HG02588 (cell line): ENCODE measurements at regions not wholly inside any gene's neighbourhood (a gene's known extent, or its start where the extent isn't known, plus 50 kb on each side); places are given as distances from the start of the nearest gene placed in this dataset.
"Not testable (repeated sequence)": the region's sequence is repeated elsewhere in the genome, so short reads cannot be mapped to it uniquely, and the experiment has no call there.

Experiments used
- ATAC-seq: cut with Tn5 transposase; IDR thresholded peaks from one replicate; pipeline ENCODE4 v1.9.1; 2021; ENCODE audit warnings: mild to moderate bottlenecking, moderate library complexity; ENCODE audit not compliant: unreplicated experiment

DNA sequence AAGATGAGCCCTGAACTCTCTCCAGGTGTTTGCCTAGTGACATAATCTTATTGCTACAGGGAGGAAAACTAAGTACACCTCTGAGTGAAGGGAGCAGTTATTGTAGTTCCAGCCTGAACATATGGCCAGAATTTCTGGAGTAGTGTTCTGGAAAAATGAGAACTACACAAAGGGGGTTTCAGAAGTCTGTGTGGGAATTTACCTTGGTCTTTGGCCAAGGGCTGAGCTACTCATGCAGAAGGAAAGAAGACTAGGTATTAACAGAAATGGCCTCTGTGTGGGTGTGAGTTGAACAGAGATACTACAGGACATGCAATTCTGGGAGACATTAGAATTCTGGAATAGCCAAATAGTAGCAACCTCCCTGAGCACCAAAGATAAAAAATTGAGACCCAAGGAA is 1009.7 kb upstream of the GJE1 start:
- no peak for ATAC-seq

DNA sequence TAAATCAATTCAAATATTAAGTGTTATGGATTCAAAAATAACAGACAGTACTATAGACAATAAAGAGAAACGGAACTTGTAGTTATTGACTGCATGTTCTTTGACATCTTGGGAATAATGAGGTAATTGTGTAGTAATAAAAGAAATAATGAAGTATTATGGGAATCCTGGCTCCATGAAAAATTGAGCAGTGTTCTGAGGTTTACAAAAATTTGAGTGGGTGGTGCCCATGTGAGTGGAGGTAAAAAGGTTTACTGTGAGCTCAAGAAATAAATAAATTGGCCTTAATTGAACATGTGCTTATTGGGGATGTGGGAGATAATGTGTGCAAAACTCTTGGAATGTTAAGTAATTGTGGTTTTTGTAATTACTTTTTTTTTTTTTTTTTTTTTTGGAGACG is 1013.7 kb upstream of the GJE1 start:
- no peak for ATAC-seq

DNA sequence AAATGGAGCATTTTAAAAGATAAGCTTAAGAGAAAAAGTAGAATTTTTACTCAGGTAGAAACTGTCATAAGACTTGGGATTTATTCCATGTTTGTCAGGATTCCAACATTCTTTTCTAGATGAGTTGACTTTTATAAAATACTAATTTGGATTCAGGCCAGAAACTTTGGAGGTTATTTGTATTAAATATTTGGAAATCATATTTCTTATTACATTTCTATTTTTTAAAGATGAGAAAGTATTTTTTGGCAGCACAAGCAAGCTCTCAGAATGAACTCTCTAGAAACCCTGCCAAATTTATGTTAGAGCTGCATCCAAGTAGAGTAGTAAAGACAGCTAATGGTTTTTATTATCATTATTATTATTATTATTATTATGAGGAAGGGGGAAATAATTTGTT is 1014.9 kb upstream of the GJE1 start:
- no peak for ATAC-seq

DNA sequence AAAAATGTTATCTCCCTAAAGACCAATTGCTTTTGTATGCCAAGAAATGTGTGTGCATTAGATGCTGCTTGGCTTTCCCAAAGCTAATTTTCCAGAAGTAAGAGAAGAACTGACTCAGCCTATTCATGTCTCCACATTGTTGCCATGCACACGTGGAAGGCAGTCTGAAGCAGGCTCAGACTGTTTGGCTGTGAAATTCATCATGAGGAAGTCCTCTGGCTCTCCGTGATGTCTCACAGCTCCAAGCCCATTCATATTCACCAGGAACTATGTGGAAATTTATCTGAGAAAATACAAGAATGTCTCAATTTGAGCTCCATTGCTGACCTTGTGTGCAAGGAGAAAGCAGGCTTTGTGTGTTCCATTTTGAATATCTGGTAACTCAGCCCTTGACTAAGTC is 1022.2 kb upstream of the GJE1 start:
- ATAC-seq, result no peak

DNA sequence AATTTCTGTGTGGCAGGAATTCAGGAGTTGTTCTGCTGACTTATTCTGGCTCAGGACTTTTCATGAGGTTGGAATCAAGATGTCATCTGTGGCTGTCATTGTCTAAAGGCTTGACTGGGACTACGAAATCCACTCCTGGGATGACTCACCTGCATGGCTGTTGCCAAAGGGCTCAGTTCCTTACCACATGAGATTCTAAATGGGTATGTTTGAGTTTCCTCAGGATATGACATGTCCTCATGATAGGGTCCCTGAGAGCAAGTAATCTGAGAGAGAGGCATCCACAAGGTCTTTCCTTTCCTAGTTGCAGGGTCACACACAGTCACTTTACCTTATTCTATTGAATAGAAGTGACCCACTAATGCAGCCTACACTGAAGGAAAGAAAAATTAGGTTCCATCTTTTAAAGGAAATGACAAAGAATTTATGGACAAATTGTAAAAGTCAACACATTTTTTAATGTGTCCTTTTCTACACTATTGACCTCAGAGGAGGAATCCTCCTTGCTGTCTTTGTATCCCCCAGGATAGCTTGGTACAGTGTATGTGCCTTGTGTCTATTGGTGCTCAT is 1025.0 kb upstream of the GJE1 start:
- no peak for ATAC-seq

DNA sequence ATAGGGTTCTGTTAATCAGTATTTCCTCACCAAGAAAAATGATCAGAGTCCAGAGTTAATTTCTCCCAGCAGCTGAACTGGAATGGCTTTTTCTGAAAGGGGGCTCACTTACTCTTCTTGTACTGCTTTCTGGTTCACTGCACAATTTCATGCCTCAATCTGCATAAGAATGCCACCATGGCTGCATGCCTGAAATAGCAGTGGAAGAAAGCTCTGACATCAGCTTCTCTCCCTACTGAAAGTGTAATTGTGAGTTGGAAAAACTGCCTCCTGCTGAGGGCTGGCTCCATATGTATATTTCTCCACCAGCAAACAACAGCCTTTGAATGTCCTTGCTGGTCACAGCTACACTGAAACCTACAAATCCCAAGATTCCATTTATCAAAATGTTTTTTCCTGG is 1027.2 kb upstream of the GJE1 start:
- no peak for ATAC-seq

DNA sequence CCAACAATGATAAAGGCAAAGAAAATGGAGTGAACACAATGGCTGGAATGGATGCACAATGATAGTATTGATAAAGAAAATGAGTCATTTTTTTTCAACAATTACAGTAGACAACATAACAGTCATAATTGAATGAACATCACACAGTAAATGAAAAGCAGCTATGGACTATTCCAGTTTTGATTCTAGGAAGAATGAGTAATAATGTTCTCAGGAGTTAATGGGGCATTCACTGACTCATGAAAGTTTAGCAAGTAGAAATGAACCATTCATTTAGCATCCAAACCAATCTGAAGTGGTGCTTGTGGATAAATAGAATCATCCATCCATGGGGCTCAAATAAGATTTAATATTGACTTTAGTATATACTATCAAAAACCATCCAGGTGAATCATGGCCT is 1029.5 kb upstream of the GJE1 start:
- no peak for ATAC-seq

DNA sequence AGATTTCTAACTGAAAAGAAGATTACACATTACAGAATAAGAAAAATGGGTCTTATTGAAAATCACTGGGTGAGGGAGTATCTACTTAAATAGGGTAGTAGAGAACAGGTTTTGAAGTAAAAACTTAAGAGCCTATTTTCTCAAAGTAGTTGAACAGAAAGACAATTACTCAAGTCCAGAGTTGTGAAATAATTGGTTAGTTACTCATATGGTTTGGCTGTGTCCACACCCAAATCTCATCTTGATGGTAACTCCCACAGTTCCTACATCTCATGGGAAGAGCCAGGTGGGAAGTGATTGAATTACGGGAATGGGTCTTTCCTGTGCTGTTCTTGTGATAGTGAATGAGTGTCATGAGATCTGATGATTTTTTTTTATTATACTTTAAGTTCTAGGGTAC is 1035.3 kb upstream of the GJE1 start:
- no peak for ATAC-seq

DNA sequence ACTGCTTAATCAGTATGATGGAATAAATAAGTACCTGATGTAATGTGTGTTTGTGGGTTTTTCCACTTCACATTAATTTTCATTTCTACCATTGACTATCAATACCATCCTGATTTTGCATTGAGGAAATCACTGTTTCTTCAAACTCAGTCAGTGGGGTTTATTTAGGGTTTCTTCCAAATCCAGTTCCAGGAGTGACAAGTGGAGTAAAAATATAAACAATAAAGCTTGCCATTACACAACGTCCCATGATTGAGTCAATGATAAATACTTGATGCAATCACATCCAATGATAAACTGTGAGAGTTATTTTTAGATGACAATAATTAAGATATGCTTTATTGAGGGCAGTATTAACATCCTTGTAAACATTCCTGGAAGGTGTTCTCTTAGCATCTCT is 1037.4 kb upstream of the GJE1 start:
- ATAC-seq, result no peak

DNA sequence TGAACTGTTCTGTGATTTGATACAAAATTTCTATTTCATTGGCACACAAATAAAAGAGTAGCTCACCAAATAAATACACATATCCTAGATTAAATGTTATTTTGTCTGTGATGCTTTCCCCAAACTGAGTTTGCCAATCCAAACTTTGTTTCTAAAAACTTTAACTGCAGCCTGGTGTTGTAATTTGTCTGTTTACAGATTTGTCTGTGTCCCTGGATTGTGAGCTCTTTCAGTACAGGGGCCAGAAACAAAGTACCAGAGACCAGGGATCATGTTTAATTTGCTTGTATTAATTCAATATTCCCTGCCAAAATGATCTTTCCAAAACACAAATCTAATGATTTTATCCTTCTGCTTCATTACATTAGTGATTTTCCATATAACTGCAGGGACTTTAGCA is 1044.6 kb upstream of the GJE1 start:
- ATAC-seq, result no peak

DNA sequence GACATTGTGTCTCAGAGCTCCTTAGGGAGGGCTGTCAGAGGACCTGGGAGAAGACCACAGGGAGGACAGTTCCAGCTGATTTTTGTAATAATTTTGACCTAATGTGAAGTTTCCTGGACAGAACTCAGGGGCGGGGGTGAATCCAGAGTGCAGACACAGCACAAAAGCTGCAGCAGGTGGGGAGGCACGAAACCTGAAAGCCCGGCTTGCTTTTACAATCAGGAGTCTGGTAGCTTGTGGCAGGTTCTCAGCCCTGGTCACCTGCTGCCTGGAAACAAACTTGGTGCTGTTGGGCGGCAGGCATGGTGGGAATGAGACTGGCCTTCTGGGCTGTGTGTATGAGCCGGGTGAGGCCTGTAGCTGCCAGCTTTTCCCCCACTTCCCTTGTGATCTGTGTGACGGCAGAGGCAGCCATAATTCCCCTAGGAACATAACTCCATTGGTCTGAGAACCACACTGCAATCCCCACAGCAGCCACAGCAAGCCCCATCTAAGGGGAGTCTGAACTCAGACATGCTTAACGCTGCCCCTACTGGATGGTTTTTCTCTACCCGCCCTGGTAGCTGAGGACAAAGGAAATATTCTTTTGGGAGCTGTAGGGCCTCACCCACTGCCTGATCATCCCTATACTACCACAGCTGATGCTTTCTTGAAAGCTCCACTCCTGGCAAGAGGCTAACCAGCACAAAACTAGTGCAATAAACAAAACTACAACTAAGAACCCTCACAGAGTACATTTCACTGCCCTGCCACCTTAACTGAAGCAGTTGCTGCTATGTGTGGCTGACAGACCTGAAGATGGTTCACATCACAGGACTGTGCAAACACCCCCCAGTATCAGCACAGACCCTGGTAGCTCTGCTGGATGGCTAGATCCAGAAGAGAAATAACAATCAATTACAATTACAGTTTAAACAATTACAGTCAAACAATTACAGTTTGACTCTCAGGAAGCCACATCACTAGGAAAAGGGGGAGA is 1055.1 kb upstream of the GJE1 start:
- no peak for ATAC-seq

DNA sequence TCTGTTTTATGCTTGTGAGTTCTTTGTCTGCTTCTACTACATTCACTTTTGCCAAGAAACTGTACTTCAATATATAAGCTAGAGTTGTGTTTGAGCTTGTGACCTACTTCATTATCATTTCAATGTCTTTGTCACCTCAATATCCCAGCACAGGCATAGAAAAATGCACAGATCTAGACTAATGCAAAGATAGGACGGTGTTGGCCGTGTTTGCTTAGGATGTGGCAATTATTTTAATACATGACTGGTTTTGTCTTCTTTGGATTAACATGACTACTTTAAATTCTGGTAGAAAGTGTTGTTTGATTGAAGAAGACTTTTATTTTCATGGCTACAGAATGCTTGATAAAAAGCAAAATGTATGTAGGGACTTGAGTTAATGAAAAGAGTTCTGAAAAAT is 1075.0 kb upstream of the GJE1 start:
- ATAC-seq, result no peak

DNA sequence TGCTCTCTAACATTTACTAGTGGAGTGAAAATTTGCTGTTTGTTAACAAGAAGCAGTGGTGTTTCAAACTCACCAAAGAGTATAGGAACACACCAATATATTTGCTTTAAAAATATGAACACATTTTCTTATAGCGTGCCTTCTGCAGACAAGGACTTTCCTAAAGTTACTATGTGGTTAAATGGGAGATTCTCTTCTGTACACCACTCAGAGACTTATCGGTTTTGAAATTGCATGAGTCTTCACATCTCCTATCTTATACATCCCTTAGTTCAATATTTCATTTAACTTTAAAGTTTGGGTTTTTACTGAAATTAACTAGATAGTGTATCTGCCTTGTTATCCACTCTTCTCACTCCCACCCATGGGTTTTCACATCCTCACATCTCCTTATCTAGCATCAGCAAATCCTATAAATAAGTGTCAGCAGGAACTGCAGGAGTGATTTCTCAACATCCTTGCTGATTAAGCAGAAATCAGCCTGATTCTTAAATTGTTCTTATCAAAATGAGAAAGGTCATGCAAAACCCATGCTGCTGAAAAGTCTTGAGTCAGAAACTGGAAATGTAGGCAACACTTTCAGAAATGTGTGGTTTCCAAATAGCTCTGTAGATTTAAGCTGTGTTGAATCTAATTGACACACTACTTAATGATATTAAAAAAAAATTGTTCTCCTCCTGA is 1075.6 kb upstream of the GJE1 start:
- no peak for ATAC-seq

DNA sequence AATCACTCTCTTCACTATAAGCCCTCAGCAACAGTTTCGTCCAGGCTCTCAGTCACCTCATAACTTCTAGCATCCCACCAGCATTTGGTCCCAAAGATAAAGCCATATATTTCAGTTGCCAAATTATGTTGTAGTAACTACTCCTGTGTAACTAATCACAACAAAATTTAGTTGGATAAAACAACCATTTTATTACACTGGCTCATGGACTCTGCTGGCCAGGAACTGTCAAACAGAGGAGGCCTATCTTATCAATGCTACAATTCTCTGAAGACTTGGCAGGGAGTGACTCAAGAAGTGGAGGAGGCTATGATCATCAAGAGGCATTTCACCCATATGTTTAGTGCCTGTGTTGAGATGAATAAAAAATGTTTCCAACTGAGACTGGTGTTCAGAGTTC is 1082.3 kb upstream of the GJE1 start:
- ATAC-seq, result no peak

DNA sequence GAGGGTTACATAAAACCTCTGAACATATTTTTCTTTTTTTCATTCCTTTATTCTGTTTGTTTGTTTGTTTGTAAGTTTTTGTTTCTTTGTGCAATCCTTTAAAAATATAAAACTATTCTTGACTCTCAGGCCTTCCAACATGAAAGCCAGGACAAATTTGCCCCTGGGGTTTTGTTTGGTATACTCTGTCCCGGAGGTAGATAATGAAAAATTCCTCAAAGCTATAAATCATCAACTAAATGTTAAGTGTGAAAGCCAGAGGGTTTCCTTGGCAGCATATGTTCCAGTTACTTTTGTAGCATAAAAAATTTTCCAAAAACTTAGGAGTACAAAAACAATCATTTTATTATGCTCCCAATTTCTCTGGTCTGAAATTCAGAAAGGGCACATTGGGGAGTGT is 1084.3 kb upstream of the GJE1 start:
- no peak for ATAC-seq

DNA sequence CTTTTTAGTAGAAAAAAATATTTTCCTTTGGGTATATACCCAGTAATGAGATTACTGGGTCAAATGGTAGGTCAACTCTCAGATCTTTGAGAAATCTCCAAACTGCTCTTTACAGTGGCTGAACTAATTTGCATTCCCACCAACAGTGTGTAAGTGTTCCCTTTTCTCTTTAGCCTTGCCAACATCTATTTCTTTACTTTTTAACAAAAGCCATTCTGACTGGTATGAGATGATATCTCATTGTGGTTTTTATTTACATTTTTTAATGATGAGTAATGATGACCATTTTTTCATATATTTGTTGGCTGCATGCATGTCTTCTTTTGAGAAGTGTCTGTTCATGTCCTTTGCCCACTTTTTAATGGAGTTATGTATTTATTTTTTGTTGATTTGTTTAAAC is 1086.2 kb upstream of the GJE1 start:
- not testable (repeated sequence) for ATAC-seq

DNA sequence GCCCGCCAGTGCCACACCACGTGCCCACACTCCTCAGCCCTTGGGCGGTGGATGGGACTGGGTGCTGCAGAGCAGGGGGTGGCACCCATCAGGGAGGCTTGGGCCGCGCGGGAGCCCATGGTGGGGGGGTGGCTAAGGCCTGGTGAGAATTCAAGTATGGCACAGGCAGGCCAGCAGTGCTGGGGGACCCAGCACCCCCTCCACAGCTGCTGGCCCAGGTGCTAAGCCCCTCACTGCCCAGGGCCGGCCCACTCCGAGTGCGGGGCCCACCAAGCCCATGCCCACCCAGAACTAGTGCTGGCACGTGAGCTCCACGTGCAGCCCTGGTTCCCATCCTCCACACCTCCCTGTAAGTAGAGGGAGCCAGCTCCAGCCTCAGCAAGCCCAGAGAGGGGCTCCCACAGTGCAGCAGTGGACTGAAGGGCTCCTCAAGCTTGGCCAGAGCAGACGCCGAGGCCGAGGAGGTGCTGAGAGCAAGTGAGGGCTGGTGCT is 1091.1 kb upstream of the GJE1 start:
- ATAC-seq, result no peak

DNA sequence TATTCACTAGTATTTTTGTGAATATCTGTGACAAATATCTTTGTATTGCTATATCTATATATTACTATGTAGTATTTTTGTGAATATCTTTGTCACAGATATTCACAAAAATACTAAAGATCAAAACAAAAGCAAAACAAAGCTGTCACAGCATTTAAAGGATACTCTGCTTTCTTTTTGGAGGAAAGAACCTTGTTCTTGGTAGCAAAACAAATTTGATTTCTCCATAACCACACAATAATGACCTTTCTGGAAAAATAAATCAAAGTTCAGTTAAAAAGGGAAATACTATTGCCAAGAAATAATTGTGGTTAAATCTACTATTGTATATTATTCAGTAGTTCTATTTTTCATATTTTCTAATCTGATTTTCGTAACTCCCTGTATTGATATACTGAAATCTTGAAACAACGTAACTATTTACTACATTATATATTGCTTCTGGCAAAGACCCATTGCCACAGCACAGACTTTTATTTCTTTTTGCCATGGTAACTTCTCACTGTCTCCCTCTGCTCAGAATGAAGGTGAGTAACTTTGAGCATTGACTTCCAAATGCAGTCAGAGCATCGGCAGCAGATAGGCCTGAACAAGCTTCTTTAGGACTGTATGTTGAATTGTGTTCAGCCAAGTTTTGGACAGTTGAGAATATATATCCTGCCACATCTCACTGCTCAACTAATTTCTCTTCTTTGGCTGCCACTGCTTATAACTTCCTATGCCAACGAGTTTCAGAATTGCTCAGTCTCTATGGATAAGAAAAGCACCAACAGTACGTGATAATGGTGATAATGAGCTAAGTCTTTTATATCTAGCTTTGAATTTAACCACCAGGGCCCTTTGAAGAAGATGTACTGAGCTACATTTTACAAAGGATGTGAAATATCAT is 1097.2 kb upstream of the GJE1 start:
- ATAC-seq, result no peak

DNA sequence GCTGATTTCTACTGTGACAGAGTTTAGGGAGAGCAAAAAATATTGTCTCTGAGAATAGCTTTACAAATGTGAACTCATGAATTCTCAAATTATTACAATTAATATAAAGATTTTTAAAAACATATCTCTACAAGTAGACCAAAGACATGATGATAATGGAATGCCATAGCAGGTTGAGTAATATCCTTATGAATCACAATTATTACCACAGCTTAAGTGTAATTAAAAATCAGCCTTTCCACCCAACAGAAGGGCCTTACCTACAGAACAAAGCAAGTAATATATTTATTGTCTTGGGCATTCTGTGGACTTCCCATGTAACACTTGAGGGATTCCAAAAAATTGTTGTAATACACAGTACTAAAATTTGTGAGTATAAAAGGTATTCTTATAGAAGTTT is 1099.6 kb upstream of the GJE1 start:
- ATAC-seq, result no peak

DNA sequence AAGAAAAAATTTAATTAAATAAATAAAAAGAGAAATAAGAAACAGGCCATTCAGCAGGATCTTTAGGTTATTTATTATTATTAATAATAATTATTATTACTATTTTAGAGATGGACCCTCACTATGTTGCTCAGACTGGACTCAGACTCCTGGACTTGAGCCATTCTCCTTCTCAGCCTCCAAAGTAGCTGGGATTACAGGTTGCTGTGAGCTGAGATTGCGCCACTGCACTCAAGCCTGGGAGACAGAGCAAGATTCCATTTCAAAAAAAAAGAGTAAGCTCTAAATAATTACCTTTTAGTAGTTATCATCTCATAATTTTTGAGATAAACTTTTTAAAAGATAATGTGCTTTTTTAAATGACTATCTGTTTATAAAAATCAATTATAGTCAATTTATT is 1102.8 kb upstream of the GJE1 start:
- ATAC-seq, result no peak

DNA sequence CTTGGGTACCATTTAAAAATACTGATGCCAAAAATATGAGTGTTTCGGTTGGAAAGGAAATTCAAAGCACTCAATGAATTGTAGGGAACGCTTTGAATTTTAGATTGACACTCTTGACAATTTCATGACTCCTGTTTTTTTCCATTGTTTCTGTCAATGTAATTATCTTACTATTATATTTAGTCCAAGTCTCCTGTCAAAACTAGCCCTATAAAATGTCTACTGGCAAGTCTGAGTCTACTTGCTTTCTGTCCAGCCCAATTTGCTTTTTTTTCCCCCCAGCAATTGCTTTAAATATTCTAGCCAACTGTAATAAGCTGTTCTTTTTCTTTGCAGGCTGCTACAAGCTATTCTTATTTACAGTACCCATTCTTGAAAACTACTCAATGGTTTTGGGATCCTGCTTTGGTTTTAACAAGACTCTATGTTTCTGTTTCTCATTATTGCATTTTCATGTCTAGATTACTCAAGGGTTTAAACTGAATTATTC is 1103.9 kb upstream of the GJE1 start:
- ATAC-seq, result no peak
